GM19099 (cell line): ENCODE measurements at regions not wholly inside any gene's neighbourhood (a gene's known extent, or its start where the extent isn't known, plus 50 kb on each side); places are given as distances from the start of the nearest gene placed in this dataset.

Source experiments
- POLR2A ChIP-seq: IDR thresholded peaks from 3 replicates; pipeline ENCODE4 v1.6.1; 2011; ENCODE audit warnings: low read depth; ENCODE audit not compliant: insufficient read length; ENCODE audit errors: extremely low read depth

DNA sequence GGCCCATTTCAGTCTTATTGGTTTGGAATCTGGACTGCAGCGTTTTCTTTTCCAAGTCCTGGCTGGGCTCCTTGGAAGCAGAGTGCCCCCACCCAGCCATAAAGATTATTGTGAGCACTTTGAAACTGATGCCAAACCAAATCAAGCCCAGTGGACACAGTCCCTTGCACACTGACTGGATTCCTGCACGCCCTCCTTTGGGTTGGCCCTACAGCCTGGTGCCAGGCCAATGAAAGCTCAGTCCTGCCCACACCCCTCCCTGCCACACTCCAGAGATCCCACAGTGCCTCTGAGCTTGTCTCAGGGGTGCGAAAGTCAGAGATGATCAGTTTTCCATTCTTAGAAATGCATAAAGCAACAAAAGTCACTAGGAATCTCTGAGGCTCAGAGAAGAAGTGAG, 181.9 kb downstream of the CETN3 start:
- TF ChIP-seq POLR2A: no peak

DNA sequence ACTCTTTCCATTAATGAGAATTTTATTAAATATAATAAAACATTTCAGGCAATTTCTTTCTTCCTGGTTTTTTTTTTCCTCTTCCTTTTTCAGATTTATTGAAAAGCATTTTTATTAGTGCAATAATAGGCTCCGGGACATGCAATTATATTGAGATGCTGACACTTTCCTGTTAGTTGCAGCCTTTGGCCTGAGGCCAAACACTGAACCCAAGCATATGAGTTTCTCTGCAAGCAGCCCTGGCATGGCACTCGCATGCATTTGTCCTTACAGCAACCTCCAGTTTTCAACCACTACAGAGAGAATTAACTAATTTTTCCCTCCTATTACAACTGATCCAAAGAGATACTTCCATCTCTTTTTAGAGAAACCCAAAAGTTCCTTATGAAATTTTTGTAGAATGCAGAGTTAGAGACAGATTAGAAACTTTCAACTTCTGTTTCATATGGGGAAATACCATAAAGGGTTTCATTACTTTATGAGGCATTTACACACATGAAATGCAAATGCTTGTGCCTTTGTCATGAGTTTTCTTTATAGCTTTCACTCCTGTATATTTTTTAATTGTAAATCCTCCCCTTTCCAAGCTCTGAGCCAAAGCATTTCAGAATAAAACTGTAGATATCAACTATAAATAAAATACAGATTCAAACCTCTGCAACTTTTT, 183.0 kb downstream of the CETN3 start:
- TF ChIP-seq POLR2A: no peak

- no peak for TF ChIP-seq POLR2A
These were observed 185.2 kb downstream of the CETN3 start for GRCh38 chr5:90224342-90224741.

DNA sequence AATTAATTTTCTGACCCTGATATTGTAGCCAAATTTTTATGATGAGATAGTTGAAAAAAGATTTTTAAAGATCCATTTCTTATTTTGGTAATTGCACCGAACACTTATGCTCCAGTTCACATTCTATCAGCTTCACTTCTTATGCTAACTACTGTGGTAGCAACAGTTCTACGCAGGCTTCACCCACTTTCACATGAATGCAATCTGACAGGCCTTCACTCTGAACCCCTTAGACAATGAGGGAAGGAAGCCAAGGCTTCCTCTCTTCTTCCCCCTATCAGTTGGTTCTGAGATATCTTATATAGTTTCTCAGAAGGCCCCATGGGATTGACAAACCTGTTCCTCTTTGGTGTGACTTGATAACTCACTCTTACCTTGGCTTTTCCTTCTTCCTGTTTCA, 185.8 kb downstream of the CETN3 start:
- TF ChIP-seq POLR2A: no peak

GRCh38 chr5:90221951-90222350, 187.6 kb downstream of the CETN3 start:
- TF ChIP-seq POLR2A: no peak

DNA sequence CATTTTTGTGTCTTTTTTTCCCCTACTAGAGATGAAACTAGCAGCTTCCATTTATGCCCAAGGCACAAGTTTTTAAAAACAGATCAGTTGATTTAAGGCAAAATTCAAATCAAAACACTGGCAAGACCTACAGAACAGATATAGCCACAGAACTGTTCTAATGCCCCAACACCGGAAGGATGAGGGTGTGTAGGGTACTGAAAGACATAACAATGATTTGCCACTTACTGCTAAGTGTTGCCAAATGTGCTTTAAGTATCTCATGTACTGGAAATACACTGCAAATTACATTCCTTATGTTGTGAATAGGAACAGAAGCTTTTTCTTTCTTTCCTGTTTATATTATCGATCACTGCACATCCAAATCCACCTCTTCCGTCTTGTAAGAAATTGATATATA, 189.0 kb downstream of the CETN3 start:
- no peak for TF ChIP-seq POLR2A

DNA sequence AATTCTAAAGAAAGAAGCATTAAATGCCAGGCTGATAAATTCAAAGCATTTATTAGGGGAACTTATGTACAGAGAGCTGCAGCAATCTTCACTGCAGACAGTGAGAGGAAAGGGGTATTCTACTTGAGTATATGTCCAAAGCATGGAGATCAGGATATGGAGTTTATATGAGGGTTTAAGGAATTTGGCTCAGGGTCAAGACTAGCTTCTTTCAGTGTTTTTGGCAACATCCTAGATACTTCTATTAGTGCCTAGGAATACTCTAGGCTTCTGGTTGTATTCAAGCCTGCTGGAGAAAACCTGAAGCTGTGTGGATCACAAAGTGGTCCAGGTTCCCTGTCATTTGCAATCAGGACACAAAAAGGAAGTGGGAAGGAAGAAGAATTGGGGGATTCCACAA, 194.6 kb downstream of the CETN3 start:
- no peak for TF ChIP-seq POLR2A

- TF ChIP-seq POLR2A: no peak
These were observed 207.6 kb downstream of the CETN3 start for GRCh38 chr5:90201923-90202322.

DNA sequence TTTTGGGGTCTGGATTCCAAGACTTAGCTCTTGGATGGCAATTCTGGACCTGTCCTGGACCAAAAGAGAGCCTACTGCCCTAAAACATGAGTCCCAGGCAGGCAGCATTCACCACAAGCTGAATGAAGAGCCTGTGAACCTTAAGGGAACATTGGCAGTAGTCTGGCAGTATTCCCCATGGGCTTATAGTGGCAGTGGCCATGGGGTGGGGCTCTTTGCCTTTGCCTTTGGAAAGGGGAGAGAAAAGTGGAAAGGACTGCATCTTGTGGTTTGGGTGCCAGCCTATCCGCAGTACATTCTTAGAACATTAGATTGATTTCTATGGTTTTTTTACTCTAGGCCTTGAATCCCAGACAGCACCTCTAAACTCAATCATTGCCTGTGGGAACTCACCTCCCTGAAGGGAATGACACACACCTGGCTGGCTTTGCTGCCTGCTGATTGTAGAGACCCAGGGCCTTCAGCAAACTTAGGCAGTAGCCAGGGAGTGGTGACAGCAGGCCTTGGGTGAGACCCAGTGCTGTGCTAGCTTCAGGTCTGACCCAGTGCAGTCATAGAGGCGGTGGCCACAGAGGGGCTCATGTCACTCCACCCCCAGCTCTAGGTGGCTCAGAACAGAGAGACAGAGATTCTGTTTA, 216.3 kb downstream of the CETN3 start:
- no peak for TF ChIP-seq POLR2A

- TF ChIP-seq POLR2A: no peak
These were observed 218.1 kb downstream of the CETN3 start for GRCh38 chr5:90191352-90192045.

DNA sequence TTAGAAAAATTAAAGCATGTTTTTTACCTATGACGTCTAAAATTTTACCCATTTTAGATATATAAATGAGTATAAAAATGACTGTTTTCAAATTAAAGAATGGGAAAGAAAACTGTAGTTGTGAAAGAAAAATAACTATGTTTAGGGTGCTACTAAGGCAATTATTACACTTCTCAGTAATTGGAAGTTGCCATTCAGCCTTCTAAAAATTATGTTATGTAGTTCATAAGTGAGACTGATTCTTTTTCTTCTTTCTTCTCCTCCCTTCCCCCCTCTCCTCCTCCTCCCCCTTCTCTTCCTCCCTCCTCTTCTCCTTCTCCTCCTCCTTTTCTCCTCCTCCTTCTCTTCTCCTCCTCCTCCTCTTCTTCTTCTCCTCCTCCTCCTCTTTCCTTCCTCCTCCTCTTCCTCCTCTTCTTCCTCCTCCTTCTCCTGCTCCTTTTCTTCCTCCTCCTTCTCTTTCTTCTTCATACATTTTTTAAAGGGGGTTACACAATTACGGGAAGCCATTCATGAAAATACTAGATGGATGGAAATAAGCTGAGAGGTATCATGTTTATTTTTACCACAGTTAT, 223.6 kb downstream of the CETN3 start:
- TF ChIP-seq POLR2A: no peak

DNA sequence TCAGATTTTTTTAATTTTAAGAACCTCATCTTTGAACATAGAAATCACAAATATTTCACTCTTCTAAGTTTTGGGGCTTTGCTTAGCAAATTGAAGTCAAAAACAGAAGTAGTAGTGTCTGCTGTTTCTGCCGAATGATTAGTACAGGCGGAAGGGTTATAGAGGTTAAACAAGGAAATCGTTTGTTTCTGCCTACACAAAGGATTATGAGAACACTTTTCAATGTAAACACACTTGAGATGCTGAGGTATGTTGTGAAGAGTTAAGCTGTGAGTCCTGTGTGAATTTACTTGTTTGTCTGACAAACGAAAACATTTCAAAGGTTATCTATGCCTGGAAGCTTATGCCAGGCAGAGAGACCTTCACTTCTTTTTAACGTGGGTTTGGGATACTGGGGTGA, 224.8 kb downstream of the CETN3 start:
- no peak for TF ChIP-seq POLR2A

GRCh38 chr5:90182726-90183125, 226.8 kb downstream of the CETN3 start:
- TF ChIP-seq POLR2A: no peak

GRCh38 chr5:90174236-90174635, 235.3 kb downstream of the CETN3 start:
- no peak for TF ChIP-seq POLR2A

GRCh38 chr5:90173299-90174030, 236.1 kb downstream of the CETN3 start:
- no peak for TF ChIP-seq POLR2A
